K562 (cell line): ENCODE measurements at regions not wholly inside any gene's neighbourhood (a gene's known extent, or its start where the extent isn't known, plus 50 kb on each side); places are given as distances from the start of the nearest gene placed in this dataset.

Experiments used
- ATAC-seq: fragments of 200-7000 bp; cut with Tn5 transposase; 3 replicates; pipeline ENCODE4 v1.9.1; 2020; ENCODE audit warnings: moderate library complexity
- BruUV-seq: library from RNA; stranded (reverse); fragments of 400-500 nt; replicated peaks from 2 replicates; lab custom pipeline; 2021; lab: Mats Ljungman, UMichigan
- CTCF ChIA-PET: fragments of 300-600 bp; formaldehyde crosslinking; extraction: SDS; loops from one replicate; lab custom pipeline; 2021; ENCODE audit warnings: low intra/inter-chr PET ratio; lab: Yijun Ruan, JAX
- POLR2A ChIA-PET: fragments of 300-600, 350-650 bp; sonication (Branson Sonifier 250); formaldehyde crosslinking; extraction: SDS; loops from one replicate; lab custom pipeline; 2021; ENCODE audit warnings: antibody characterized with exemption, inconsistent platforms; lab: Yijun Ruan, JAX
- DNase-seq, 4 experiments: peaks; one replicate each; pipeline versions ENCODE4 v3.0.0 to v3.0.0-alpha.2; 2011 to 2018; ENCODE audit warnings: low spot score in 3 of 4, mixed read lengths in 3 of 4; ENCODE audit errors: extremely low read depth in 1 of 4
- FAIRE-seq: peaks from 2 replicates; lab custom pipeline; 2011; peaks lifted over from hg19 to GRCh38; lab: Jason Lieb, UNC
- H2AFZ ChIP-seq: 2 replicates; pipeline ENCODE4 v1.6.0; 2011; ENCODE audit warnings: low read depth, low read length, control low read depth, inconsistent platforms
- H3K27ac ChIP-seq: fragments of 200-600 bp; 3 replicates; pipeline ENCODE4 v1.8.0; 2011; ENCODE audit warnings: low read depth, mild to moderate bottlenecking, control low read depth, inconsistent platforms, low read length, moderate library complexity, mixed read lengths; ENCODE audit errors: extremely low read depth
- H3K27me3 ChIP-seq, 2 experiments: fragments of 300-600 bp in 1 of 2; 2 replicates in 1 of 2; 3 replicates in 1 of 2; pipeline versions ENCODE4 v1.6.0 to v1.8.0; 2011; ENCODE audit warnings: inconsistent platforms in 2 of 2, low read length in 2 of 2, mild to moderate bottlenecking in 1 of 2, mixed read lengths in 1 of 2, moderate library complexity in 1 of 2; ENCODE audit not compliant: control insufficient read depth in 2 of 2, insufficient read depth in 2 of 2
- H3K36me3 ChIP-seq: fragments of 300-600 bp; 3 replicates; pipeline ENCODE4 v1.8.0; 2011; ENCODE audit warnings: mild to moderate bottlenecking, low read length, inconsistent platforms; ENCODE audit not compliant: control insufficient read depth, insufficient read depth
- H3K4me1 ChIP-seq, 2 experiments: fragments of 200-600 bp in 1 of 2; replicated peaks in 1 of 2; 2 replicates in 1 of 2; 3 replicates in 1 of 2; pipeline versions ENCODE4 v1.5.1 to v1.8.0; 2011; ENCODE audit warnings: inconsistent platforms in 2 of 2, low read length in 2 of 2, mild to moderate bottlenecking in 1 of 2, mixed read lengths in 1 of 2, moderate library complexity in 1 of 2; ENCODE audit not compliant: control insufficient read depth in 2 of 2, insufficient read depth in 2 of 2
- H3K4me2 ChIP-seq: 2 replicates; pipeline ENCODE4 v1.6.1; 2011; ENCODE audit warnings: low read length, control low read depth, inconsistent platforms, mixed read lengths; ENCODE audit not compliant: insufficient read depth
- H3K4me3 ChIP-seq: fragments of 200-600 bp; sonication (generic), shearing (Covaris generic); 2 replicates; pipeline ENCODE4 v1.5.1; 2016; ENCODE audit warnings: control low read depth, inconsistent platforms
- H3K79me2 ChIP-seq: fragments of 200-600 bp; 3 replicates; pipeline ENCODE4 v1.8.0; 2011; ENCODE audit warnings: low read length, inconsistent platforms; ENCODE audit not compliant: control insufficient read depth, insufficient read depth
- H3K9ac ChIP-seq, 2 experiments: 2 replicates each; pipeline versions ENCODE4 v1.6.0 to v1.6.1; 2011; ENCODE audit warnings: low read depth in 2 of 2, low read length in 2 of 2, control low read depth in 1 of 2, inconsistent platforms in 1 of 2, mild to moderate bottlenecking in 1 of 2, mixed read lengths in 1 of 2; ENCODE audit not compliant: insufficient read depth in 1 of 2
- H3K9me1 ChIP-seq: one replicate; pipeline ENCODE4 v1.6.0; 2011; ENCODE audit warnings: inconsistent platforms, mild to moderate bottlenecking, low read length, moderate library complexity; ENCODE audit not compliant: control insufficient read depth, insufficient read depth
- H3K9me3 ChIP-seq: replicated peaks from 2 replicates; pipeline ENCODE4 v1.5.1; 2011; ENCODE audit warnings: low read depth, low read length, inconsistent platforms; ENCODE audit not compliant: control insufficient read depth, insufficient read depth
- H4K20me1 ChIP-seq: replicated peaks from 2 replicates; pipeline ENCODE4 v1.6.1; 2011; ENCODE audit warnings: low read length, inconsistent platforms, mixed read lengths; ENCODE audit not compliant: control insufficient read depth, insufficient read depth
- ARID1B ChIP-seq: fragments of 450-650 bp; IDR thresholded peaks from 2 replicates; pipeline ENCODE4 v1.6.1; 2016; ENCODE audit warnings: antibody characterized with exemption, mild to moderate bottlenecking, inconsistent platforms
- ATF7 ChIP-seq: fragments of 450-650 bp; IDR thresholded peaks from 2 replicates; pipeline ENCODE4 v1.7.1; 2014; ENCODE audit warnings: mild to moderate bottlenecking, moderate library complexity
- CCAR2 ChIP-seq: fragments of 200-400 bp; formaldehyde crosslinking; IDR thresholded peaks from 2 replicates; pipeline ENCODE4 v1.6.1; 2017; ENCODE audit warnings: mild to moderate bottlenecking, low read depth, low read length
- CCNT2 ChIP-seq: IDR thresholded peaks from 2 replicates; pipeline ENCODE4 v1.6.1; 2011; ENCODE audit warnings: borderline replicate concordance, low read depth, mild to moderate bottlenecking, moderate library complexity, mixed read lengths, low read length; ENCODE audit not compliant: insufficient read length; ENCODE audit errors: extremely low read depth
- HDAC3 ChIP-seq: fragments of 450-650 bp; IDR thresholded peaks from 2 replicates; pipeline ENCODE4 v1.6.1; 2018; ENCODE audit warnings: borderline replicate concordance, mild to moderate bottlenecking, moderate library complexity; ENCODE audit not compliant: partially characterized antibody
- SMARCE1 ChIP-seq: fragments of 450-650 bp; IDR thresholded peaks from 2 replicates; pipeline ENCODE4 v1.7.1; 2016; ENCODE audit warnings: mild to moderate bottlenecking
- SRSF9 ChIP-seq: fragments of 200-400 bp; formaldehyde crosslinking; IDR thresholded peaks from 2 replicates; pipeline ENCODE4 v1.6.1; 2017; ENCODE audit warnings: low read depth, low read length, borderline replicate concordance
- TBL1XR1 ChIP-seq, 2 experiments: IDR thresholded peaks; 2 replicates each; pipeline ENCODE4 v1.6.1; 2012; ENCODE audit warnings: improper control_type of control experiment in 2 of 2, low read length in 2 of 2, mild to moderate bottlenecking in 1 of 2
- ZFP36 ChIP-seq: fragments of 150-350 bp; IDR thresholded peaks from 2 replicates; pipeline ENCODE4 v1.6.1; 2018; ENCODE audit warnings: low read length, low read depth; ENCODE audit not compliant: partially characterized antibody
- ZNF24 ChIP-seq: fragments of 450-650 bp; IDR thresholded peaks from 2 replicates; pipeline ENCODE4 v1.6.1; 2016
- ZNF778 ChIP-seq: fragments of 450-650 bp; formaldehyde crosslinking; IDR thresholded peaks from 2 replicates; pipeline ENCODE4 v1.4.0; 2020; ENCODE audit warnings: mild to moderate bottlenecking, moderate library complexity
- WGBS: fragments of 100-300 bp; shearing (Covaris generic); methylation state at CpG from one replicate; pipeline ENCODE4 v1.1.6; 2016; ENCODE audit warnings: low coverage, mixed read lengths; ENCODE audit not compliant: insufficient coverage; ENCODE audit errors: missing lambda C conversion rate; 5-methylcytosine and 5-hydroxymethylcytosine counted together
- in situ Hi-C: fragments of 300-500 bp; cut with MboI; formaldehyde crosslinking; loops from 4 replicates; pipeline ENCODE4 v1.15.0; 2018; ENCODE audit warnings: inconsistent platforms, mixed read lengths
- intact Hi-C: fragments of 100-400 bp; cut with micrococcal nuclease; formaldehyde crosslinking; loops from 2 replicates; pipeline ENCODE4 v1.14.2; 2022
- TF ChIP-seq, protein P1 (sequence below), 2 experiments: fragments of 450-650 bp in 1 of 2; sonication (generic) in 1 of 2; formaldehyde crosslinking; conservative IDR thresholded peaks; 2 replicates each; pipeline versions ENCODE4 v1.4.0 to v1.8.1; 2020 to 2022; ENCODE audit warnings: mild to moderate bottlenecking in 1 of 2, missing genetic modification reagents in 1 of 2
- TF ChIP-seq, protein P2 (sequence below): fragments of 250-450 bp; sonication (Bioruptor Pico); IDR thresholded peaks from 2 replicates; pipeline ENCODE4 v1.5.1; 2021; ENCODE audit warnings: mild to moderate bottlenecking
- TF ChIP-seq, protein P3 (sequence below): fragments of 450-650 bp; IDR thresholded peaks from 2 replicates; pipeline ENCODE4 v1.6.1; 2017; ENCODE audit warnings: mild to moderate bottlenecking, moderate library complexity
- TF ChIP-seq, protein P4 (sequence below): conservative IDR thresholded peaks from 2 replicates; pipeline ENCODE4 v1.6.1; 2011; ENCODE audit warnings: low read depth, mild to moderate bottlenecking, low read length; ENCODE audit not compliant: control insufficient read depth

DNA sequence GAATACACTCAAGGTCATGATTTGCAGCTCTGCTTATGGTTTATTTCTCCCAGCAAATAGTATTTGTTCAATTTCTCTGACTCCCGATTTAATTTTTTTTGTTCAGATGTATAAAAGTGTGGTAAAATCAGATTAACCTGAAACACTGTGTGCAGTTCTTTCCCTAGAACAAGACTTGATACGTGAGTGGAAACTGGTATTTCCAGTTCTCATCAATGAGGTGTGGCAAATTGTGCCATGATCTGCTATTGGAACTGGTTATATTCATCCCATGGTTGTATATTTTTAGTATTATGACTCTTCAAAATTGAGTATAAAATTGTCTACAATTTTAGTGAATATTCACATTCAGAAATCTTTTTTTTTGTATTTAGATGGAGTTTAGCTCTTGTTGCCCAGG, 76.8 kb upstream of the IVNS1ABP start:
- H2AFZ ChIP-seq, result peak overlapping the region; percentile 37; the same call in 1 of the 2 replicates
- H3K4me1 ChIP-seq, result peaks cover 0 to 4% of the 10 kb centered on the region in 2 experiments; a peak in 3 of 5 replicates
- intact Hi-C loops, result no loop called here
- H3K9ac ChIP-seq, result no peak overlapping the region
- 42% methylated on average over 2 of the region's 2 CpGs for WGBS
- no peak for ATAC-seq
- no peaks in the 10 kb centered on the region for H3K79me2 ChIP-seq
- POLR2A ChIA-PET, result no interaction called here
- H4K20me1 ChIP-seq, result no peaks in the 10 kb centered on the region
- H3K9me3 ChIP-seq, result no peaks in the 10 kb centered on the region
- H3K9me1 ChIP-seq, result no peaks in the 10 kb centered on the region
- CTCF ChIA-PET, result no interaction called here
- in situ Hi-C loops, result no loop called here
- no peak overlapping the region for H3K27ac ChIP-seq
- H3K36me3 ChIP-seq, result no peaks in the 10 kb centered on the region
- H3K4me2 ChIP-seq, result no peak overlapping the region
- no peak for FAIRE-seq
- no peak for DNase-seq
- no peak overlapping the region for H3K4me3 ChIP-seq
- no peaks in the 10 kb centered on the region for H3K27me3 ChIP-seq
- no TSS peak for BruUV-seq
- no peak for TF ChIP-seq SMARCE1
- TF ChIP-seq ZNF24, result no peak
- no peak for TF ChIP-seq CCAR2
- no peak for TF ChIP-seq ATF7
- TF ChIP-seq TBL1XR1 (IDR thresholded peaks at IDR 0.05; ENCODE audit: low read length in 2 of 2), result no peak
- no peak for TF ChIP-seq ZFP36
- TF ChIP-seq ARID1B, result no peak
- TF ChIP-seq, protein P1, sequence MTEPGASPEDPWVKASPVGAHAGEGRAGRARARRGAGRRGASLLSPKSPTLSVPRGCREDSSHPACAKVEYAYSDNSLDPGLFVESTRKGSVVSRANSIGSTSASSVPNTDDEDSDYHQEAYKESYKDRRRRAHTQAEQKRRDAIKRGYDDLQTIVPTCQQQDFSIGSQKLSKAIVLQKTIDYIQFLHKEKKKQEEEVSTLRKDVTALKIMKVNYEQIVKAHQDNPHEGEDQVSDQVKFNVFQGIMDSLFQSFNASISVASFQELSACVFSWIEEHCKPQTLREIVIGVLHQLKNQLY (CRISPR knock-in tag; conservative IDR thresholded peaks at IDR 0.05), result no peak
- TF ChIP-seq, protein P2, sequence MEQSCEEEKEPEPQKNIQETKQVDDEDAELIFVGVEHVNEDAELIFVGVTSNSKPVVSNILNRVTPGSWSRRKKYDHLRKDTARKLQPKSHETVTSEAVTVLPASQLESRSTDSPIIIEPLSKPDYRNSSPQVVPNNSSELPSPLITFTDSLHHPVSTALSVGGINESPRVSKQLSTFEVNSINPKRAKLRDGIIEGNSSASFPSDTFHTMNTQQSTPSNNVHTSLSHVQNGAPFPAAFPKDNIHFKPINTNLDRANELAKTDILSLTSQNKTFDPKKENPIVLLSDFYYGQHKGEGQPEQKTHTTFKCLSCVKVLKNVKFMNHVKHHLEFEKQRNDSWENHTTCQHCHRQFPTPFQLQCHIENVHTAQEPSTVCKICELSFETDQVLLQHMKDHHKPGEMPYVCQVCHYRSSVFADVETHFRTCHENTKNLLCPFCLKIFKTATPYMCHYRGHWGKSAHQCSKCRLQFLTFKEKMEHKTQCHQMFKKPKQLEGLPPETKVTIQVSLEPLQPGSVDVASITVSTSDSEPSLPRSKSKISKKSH (CRISPR knock-in tag), result no peak
- TF ChIP-seq, protein P3, sequence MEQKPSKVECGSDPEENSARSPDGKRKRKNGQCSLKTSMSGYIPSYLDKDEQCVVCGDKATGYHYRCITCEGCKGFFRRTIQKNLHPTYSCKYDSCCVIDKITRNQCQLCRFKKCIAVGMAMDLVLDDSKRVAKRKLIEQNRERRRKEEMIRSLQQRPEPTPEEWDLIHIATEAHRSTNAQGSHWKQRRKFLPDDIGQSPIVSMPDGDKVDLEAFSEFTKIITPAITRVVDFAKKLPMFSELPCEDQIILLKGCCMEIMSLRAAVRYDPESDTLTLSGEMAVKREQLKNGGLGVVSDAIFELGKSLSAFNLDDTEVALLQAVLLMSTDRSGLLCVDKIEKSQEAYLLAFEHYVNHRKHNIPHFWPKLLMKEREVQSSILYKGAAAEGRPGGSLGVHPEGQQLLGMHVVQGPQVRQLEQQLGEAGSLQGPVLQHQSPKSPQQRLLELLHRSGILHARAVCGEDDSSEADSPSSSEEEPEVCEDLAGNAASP, result no peak
- no peak for TF ChIP-seq ZNF778 (CRISPR knock-in tag)
- no peak for TF ChIP-seq HDAC3
- no peak for TF ChIP-seq SRSF9
- TF ChIP-seq CCNT2, result no peak
- TF ChIP-seq, protein P4, sequence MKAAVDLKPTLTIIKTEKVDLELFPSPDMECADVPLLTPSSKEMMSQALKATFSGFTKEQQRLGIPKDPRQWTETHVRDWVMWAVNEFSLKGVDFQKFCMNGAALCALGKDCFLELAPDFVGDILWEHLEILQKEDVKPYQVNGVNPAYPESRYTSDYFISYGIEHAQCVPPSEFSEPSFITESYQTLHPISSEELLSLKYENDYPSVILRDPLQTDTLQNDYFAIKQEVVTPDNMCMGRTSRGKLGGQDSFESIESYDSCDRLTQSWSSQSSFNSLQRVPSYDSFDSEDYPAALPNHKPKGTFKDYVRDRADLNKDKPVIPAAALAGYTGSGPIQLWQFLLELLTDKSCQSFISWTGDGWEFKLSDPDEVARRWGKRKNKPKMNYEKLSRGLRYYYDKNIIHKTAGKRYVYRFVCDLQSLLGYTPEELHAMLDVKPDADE, result no peak
- TF ChIP-seq, all 486 proteins: peak for 0
